ENCODE measurements at regions not wholly inside any gene's neighbourhood (a gene's known extent, or its start where the extent isn't known, plus 50 kb on each side); places are given as distances from the start of the nearest gene placed in this dataset.

DNA sequence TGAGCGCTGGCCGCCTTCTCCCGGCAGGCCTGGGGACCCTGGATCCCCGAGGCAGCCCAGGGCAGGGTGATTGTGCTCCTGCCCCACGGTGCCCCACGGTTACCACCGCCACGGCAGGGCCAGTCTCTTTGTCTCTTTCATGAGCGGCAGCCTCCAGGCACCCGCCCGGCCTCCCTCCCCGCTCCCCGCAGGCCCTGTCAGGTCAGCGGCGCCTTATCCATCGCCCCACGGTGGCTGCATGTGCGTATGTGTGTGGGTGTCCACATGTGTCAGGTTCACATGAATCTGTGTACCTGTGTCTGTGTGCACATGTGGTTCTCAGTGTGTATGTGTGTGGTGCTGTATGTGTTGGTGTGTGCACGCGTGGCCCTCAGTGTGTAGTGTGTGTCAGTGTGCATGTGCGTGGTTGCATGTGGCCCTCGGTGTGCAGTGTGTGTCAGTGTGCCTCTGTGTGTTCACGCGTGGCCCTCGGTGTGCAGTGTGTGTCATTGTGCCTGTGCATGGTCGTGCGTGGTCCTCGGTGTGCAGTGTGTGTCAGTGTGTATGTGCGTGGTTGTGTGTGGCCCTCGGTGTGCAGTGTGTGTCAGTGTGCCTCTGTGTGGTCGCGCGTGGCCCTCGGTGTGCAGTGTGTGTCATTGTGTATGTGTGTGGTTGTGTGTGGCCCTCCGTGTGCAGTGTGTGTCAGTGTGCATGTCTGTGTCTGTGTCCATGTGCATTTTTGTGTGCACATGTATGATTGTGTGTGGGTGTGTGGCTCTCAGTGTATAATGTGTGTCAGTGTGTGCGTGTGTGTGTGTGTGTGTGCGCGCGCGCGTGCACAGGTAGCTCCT, 239.2 kb upstream of the GSE1 start:
- H3K4me3 ChIP-seq (ENCODE audit: low read depth, low read length) = no peak overlapping the region
- no peak for DNase-seq (ENCODE audit: low read depth)

DNA sequence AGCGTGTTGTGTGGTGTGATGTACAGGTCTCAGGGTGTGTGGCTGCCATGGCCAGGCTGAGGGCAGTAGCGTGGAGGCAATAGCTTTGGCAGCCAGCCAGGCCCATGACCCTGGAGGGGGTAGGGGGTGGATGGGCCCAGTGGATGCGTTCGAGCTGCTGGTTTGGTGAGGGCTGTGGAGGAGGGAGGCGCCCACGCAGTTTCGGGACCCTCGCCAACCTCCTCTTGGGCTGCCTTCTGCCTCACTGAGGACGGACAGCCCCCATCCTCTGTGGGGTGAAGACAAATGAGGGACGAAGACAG, 238.6 kb upstream of the GSE1 start:
- no peak overlapping the region for H3K4me3 ChIP-seq (ENCODE audit: low read depth, low read length)
- no peak for DNase-seq (ENCODE audit: low read depth)

- DNase-seq (ENCODE audit: low read depth) = no peak
- no peak overlapping the region for H3K4me3 ChIP-seq (ENCODE audit: low read depth, low read length)
These were observed 237.8 kb upstream of the GSE1 start for GRCh38 chr16:85375282-85375681.

DNA sequence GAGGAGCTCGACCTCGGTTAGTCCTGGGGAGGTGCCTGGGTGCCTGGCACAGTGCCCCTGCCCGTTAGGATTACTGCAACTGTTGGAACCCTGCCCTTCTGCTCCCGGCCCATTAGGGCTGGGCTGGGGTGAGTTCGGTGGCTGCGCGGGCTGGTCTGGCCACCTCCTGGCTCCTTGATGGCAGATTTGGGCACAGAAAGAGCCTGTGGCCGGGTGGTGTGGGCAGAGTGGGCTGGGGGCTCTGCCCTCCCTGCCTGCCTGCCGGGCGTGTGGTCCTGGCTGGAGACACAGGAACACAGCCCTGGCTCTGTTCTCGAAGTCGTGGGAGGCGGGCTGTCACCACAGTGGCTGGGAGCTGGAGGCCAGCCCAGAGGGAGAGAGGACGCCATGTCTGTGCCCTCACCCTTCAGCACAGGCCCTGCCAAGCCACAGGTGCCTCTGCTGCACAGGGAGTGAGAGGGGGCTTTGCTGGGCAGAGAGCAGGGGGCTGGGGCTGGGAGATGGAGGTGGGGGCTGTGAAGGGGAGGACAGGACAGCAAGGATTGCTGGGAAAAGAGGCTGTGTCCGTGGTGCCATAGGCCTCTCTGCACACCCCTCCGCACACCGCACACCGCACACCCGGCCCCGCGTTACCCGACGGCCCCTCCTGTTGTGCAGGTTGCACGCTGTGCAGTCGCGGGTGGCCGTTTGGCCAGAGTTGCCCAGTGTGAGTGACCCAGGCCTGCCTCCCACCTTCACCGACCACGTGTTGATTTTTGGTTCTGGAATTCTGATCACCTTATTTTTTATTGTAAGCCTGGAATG, 236.6 kb upstream of the GSE1 start:
- H3K4me3 ChIP-seq (ENCODE audit: low read depth, low read length) = no peak overlapping the region
- no peak for DNase-seq (ENCODE audit: low read depth)

- no peak for DNase-seq (ENCODE audit: low read depth)
These were observed 235.6 kb upstream of the GSE1 start for GRCh38 chr16:85377388-85378144.

GRCh38 chr16:85378145-85379040, 234.7 kb upstream of the GSE1 start:
- no peak overlapping the region for H3K4me3 ChIP-seq (ENCODE audit: low read depth, low read length)
- DNase-seq (ENCODE audit: low read depth) = no peak

More at GRCh38 chr16:85377388-85378144, 235.6 kb upstream of the GSE1 start:
- no peak overlapping the region for H3K4me3 ChIP-seq (ENCODE audit: low read depth, low read length)

- no peak for DNase-seq (ENCODE audit: low read depth)
- H3K4me3 ChIP-seq (ENCODE audit: low read depth, low read length) = no peak overlapping the region
These were observed 233.8 kb upstream of the GSE1 start for GRCh38 chr16:85379041-85380001.

DNA sequence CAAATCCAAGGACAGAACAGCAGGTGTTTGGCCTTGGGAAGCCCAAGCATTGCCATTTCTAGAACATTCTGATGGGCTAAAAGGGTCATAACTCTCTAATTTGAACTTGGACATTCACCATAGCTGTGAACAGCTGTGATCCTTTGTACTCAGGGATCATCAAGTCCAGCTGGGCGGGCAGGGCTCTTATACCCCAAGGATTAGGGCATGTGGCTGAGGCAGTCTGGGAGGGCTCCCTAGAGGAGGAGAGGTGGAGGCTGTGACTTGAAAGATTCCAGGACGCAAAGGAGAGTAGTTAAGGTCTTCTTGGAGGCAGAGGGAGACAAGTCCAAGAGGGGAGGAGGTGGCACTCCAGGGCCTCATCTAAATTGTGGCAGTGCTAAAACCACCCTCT, 233.1 kb upstream of the GSE1 start:
- DNase-seq (ENCODE audit: low read depth) = no peak
- H3K4me3 ChIP-seq (ENCODE audit: low read depth, low read length) = no peak overlapping the region

DNA sequence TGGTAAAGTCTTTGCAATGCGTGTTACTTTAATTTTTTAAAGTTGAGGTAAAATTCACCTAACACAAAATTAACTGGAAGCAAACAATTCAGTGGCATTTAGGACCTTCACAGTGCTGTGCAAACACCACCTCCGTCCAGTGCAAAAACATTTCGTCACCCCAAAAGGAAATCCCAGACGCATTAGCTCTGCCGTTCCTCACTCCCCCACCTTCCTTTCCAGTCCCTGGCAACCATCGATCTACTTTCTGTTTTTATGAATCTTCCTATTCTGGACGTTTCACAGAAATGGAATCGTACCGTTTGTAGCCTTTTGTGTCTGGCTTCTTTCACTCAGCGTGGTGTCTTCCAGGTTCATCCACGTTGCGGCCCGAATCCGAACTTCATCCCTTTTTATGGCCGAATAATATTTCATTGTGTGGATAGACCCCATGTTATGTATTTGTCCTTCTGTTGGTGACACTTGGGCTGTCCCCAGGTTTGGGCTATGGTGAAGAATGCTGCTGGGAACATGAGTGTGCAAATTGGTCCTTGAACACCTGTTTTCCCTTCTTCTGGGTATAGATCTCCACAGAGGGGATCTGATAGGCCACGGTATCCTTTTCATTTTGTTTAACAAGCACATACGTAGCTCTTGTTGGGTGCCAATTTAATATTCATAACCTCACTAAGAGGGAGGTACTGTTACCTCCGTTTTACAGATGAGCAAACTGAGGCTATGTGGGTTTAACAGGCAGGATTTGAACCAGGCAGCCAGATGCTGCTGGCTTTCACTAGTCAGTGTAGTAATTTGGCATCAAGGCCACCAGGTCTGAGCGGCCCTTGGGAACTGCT, 232.0 kb upstream of the GSE1 start:
- no peak for DNase-seq (ENCODE audit: low read depth)
- no peak overlapping the region for H3K4me3 ChIP-seq (ENCODE audit: low read depth, low read length)

- no peak for DNase-seq (ENCODE audit: low read depth)
- H3K4me3 ChIP-seq (ENCODE audit: low read depth, low read length) = no peak overlapping the region
These were observed 231.2 kb upstream of the GSE1 start for GRCh38 chr16:85381738-85382592.

GRCh38 chr16:85382717-85383118, 230.4 kb upstream of the GSE1 start:
- no peak overlapping the region for H3K4me3 ChIP-seq (ENCODE audit: low read depth, low read length)
- DNase-seq (ENCODE audit: low read depth) = no peak

- DNase-seq (ENCODE audit: low read depth) = no peak
- H3K4me3 ChIP-seq (ENCODE audit: low read depth, low read length) = no peak overlapping the region
These were observed 229.0 kb upstream of the GSE1 start for GRCh38 chr16:85383836-85384832.

DNA sequence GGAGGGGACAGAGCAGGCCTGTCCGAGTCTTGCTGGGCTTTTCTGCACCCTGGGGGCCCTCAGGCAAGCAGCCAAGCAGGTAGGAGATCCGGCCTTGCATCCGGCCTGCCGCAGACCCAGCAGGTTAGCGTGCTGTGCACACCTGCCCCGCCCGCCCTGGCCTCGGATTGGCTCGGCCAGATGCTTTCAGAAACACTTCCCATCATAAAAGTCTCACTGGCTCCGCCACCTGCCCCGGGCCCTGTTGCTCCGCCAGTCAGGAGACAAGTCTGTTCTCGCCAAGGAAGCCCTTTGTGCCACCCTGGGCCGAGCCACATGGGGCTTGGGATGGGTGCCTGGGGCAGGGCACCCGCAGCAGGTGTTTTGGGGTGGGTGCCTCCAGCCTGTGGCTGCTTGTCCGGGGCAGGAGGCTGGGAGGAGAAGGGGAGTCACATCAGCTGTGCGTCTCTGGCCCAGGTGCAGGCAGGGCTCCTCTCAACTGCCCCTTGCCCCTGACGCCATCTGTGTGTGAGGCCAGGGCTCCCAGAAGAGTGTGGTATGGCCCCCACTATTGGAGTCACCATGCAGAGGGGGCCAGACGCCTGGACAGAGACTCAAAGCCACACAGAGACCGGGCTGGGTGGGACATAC, 228.2 kb upstream of the GSE1 start:
- no peak overlapping the region for H3K4me3 ChIP-seq (ENCODE audit: low read depth, low read length)
- no peak for DNase-seq (ENCODE audit: low read depth)

DNA sequence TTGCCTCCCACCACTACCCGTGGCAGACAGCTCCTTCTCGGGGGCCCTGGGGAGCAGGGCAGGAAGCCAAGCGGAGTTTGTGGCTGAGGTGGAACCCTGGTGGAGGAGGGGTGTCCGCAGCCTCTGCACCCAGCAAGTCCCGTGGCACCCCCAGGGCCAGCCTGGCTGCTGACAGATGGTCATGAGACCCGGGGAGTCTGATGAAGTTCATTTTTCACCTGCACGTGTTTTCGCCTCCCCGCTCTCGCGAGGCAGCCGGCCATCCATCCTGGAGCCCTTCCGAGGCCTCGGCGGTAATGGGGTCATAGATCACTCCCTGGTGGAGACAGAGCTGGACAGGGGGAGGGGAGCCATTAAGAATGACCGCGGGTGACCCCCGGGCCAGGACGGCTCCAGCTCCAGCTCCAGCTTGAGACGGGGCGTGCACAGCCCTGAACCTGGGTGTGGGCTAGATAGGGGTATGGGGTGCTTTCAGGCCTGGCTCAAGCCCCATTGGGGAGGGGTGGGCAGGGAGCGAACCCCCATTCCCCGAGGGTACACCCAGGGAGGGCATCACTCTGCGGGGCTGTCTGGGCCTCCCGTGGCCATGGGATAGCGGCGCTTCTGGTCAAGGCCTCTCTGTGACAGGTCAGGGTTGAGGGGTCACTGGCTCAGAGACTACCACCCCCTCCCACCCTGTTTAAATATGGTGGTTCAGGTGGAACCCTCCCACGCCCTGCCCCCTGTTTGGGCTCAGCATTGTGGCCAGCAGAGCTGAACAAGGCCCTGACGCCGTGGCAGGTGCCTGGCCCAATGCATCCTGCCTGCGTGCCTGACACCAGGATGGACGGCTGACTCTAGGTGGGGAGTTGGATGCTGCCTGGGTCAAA, 227.4 kb upstream of the GSE1 start:
- no peak overlapping the region for H3K4me3 ChIP-seq (ENCODE audit: low read depth, low read length)
- no peak for DNase-seq (ENCODE audit: low read depth)

Measured in skeletal muscle cell (primary cell).